ENCODE measurements at regions not wholly inside any gene's neighbourhood (a gene's known extent, or its start where the extent isn't known, plus 50 kb on each side); places are given as distances from the start of the nearest gene placed in this dataset.

DNA sequence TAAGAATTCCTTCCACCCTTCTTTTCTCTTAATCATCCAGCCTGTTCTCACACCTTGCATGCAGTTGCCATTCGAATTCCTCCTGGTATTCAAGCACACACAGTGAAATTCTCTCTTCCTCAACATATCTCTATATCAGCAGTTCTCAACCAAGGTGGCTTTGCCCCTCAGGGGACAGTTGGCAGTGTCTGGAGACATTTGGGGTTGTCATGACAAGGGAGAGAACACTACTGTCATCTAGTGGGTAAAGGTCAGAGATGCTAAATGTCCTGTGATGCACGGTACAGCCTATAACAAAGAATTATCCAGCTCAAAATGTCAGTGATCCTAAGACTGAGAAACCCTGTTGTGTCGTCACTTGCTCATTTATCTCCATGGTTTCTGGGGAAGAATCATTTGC lies 94.8 kb upstream of the CPHXL start:
- TF ChIP-seq, protein P1, sequence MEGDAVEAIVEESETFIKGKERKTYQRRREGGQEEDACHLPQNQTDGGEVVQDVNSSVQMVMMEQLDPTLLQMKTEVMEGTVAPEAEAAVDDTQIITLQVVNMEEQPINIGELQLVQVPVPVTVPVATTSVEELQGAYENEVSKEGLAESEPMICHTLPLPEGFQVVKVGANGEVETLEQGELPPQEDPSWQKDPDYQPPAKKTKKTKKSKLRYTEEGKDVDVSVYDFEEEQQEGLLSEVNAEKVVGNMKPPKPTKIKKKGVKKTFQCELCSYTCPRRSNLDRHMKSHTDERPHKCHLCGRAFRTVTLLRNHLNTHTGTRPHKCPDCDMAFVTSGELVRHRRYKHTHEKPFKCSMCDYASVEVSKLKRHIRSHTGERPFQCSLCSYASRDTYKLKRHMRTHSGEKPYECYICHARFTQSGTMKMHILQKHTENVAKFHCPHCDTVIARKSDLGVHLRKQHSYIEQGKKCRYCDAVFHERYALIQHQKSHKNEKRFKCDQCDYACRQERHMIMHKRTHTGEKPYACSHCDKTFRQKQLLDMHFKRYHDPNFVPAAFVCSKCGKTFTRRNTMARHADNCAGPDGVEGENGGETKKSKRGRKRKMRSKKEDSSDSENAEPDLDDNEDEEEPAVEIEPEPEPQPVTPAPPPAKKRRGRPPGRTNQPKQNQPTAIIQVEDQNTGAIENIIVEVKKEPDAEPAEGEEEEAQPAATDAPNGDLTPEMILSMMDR (IDR thresholded peaks at IDR 0.05), result peak; percentile 4; the same call in 1 of the 2 replicates
- TF ChIP-seq SIN3A (IDR thresholded peaks at IDR 0.05; ENCODE audit: borderline replicate concordance, insufficient read depth, low read depth, low read length), result no peak
- TF ChIP-seq POLR2AphosphoS5 (IDR thresholded peaks at IDR 0.05; ENCODE audit: low read depth, low read length), result no peak
- TF ChIP-seq, protein P2, sequence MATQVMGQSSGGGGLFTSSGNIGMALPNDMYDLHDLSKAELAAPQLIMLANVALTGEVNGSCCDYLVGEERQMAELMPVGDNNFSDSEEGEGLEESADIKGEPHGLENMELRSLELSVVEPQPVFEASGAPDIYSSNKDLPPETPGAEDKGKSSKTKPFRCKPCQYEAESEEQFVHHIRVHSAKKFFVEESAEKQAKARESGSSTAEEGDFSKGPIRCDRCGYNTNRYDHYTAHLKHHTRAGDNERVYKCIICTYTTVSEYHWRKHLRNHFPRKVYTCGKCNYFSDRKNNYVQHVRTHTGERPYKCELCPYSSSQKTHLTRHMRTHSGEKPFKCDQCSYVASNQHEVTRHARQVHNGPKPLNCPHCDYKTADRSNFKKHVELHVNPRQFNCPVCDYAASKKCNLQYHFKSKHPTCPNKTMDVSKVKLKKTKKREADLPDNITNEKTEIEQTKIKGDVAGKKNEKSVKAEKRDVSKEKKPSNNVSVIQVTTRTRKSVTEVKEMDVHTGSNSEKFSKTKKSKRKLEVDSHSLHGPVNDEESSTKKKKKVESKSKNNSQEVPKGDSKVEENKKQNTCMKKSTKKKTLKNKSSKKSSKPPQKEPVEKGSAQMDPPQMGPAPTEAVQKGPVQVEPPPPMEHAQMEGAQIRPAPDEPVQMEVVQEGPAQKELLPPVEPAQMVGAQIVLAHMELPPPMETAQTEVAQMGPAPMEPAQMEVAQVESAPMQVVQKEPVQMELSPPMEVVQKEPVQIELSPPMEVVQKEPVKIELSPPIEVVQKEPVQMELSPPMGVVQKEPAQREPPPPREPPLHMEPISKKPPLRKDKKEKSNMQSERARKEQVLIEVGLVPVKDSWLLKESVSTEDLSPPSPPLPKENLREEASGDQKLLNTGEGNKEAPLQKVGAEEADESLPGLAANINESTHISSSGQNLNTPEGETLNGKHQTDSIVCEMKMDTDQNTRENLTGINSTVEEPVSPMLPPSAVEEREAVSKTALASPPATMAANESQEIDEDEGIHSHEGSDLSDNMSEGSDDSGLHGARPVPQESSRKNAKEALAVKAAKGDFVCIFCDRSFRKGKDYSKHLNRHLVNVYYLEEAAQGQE (IDR thresholded peaks at IDR 0.05; ENCODE audit: insufficient read depth in 1 of 2, low read depth in 2 of 2, low read length in 1 of 2), result no peak
- no peak for TF ChIP-seq TCF7L2 (IDR thresholded peaks at IDR 0.05; ENCODE audit: low read depth, low read length)
